HEK293 (cell line): ENCODE measurements at regions not wholly inside any gene's neighbourhood (a gene's known extent, or its start where the extent isn't known, plus 50 kb on each side); places are given as distances from the start of the nearest gene placed in this dataset.

ENCODE experiments used
- CTCF ChIA-PET: fragments of 350-600 bp; formaldehyde crosslinking; extraction: SDS; loops from one replicate; lab custom pipeline; 2021; ENCODE audit warnings: antibody characterized with exemption; lab: Yijun Ruan, JAX
- POLR2A ChIA-PET: fragments of 300-600 bp; formaldehyde crosslinking; extraction: SDS; loops from one replicate; lab custom pipeline; 2020; ENCODE audit warnings: antibody characterized with exemption, inconsistent platforms; lab: Yijun Ruan, JAX
- H3K27ac ChIP-seq: fragments of 200-500 bp; sonication (Bioruptor generic); 2 replicates; pipeline ENCODE4 v1.5.1; 2014; ENCODE audit warnings: low read depth, low read length, control low read depth, inconsistent platforms; ENCODE audit errors: extremely low read depth
- H3K36me3 ChIP-seq, 2 experiments: fragments of 200-500 bp in 1 of 2; sonication (Bioruptor generic) in 1 of 2; 1 replicate in 1 of 2; 2 replicates in 1 of 2; pipeline ENCODE4 v1.5.1; 2014 to 2017; ENCODE audit warnings: inconsistent platforms in 2 of 2, low read length in 2 of 2; ENCODE audit not compliant: control insufficient read depth in 2 of 2, insufficient read depth in 1 of 2
- H3K4me1 ChIP-seq: fragments of 200-500 bp; sonication (Bioruptor generic); 2 replicates; pipeline ENCODE4 v1.5.1; 2014; ENCODE audit warnings: mild to moderate bottlenecking, low read length, inconsistent platforms; ENCODE audit not compliant: control insufficient read depth, insufficient read depth
- H3K4me3 ChIP-seq: 2 replicates; pipeline ENCODE4 v1.5.1; 2011; ENCODE audit warnings: low read depth, mild to moderate bottlenecking, control low read depth, low read length, moderate library complexity
- H3K9me3 ChIP-seq: fragments of 200-500 bp; sonication (Bioruptor generic); 2 replicates; pipeline ENCODE4 v1.5.1; 2014; ENCODE audit warnings: low read depth, low read length, inconsistent platforms; ENCODE audit not compliant: control insufficient read depth, insufficient read depth
- HOXC10 ChIP-seq: sonication (generic); formaldehyde crosslinking; IDR thresholded peaks from 2 replicates; pipeline ENCODE4 v1.8.1; 2023; ENCODE audit warnings: mild to moderate bottlenecking, missing genetic modification reagents
- TRIM28 ChIP-seq: IDR thresholded peaks from 2 replicates; pipeline ENCODE4 v1.6.1; 2011; ENCODE audit warnings: low read length, control low read depth, borderline replicate concordance
- ZFHX2 ChIP-seq: fragments of 450-650 bp; formaldehyde crosslinking; conservative IDR thresholded peaks from 2 replicates; pipeline ENCODE4 v1.5.1; 2016; ENCODE audit warnings: missing biosample characterization, missing genetic modification characterization
- ZFP3 ChIP-seq: fragments of 450-650 bp; formaldehyde crosslinking; IDR thresholded peaks from 2 replicates; pipeline ENCODE4 v1.5.1; 2016; ENCODE audit warnings: low read depth, missing biosample characterization, missing genetic modification characterization
- ZNF138 ChIP-seq: fragments of 450-650 bp; formaldehyde crosslinking; IDR thresholded peaks from 2 replicates; pipeline ENCODE4 v1.5.1; 2016; ENCODE audit warnings: missing biosample characterization, missing genetic modification characterization, borderline replicate concordance
- ZNF16 ChIP-seq: fragments of 450-650 bp; formaldehyde crosslinking; IDR thresholded peaks from 2 replicates; pipeline ENCODE4 v1.5.1; 2016; ENCODE audit warnings: low read depth, missing biosample characterization, missing genetic modification characterization
- ZNF202 ChIP-seq: fragments of 450-650 bp; formaldehyde crosslinking; IDR thresholded peaks from 2 replicates; pipeline ENCODE4 v1.5.1; 2016; ENCODE audit warnings: missing biosample characterization, missing genetic modification characterization, borderline replicate concordance
- ZNF23 ChIP-seq: fragments of 450-650 bp; formaldehyde crosslinking; IDR thresholded peaks from 2 replicates; pipeline ENCODE4 v1.5.1; 2016; ENCODE audit warnings: missing biosample characterization, missing genetic modification characterization, borderline replicate concordance
- ZNF514 ChIP-seq: fragments of 450-650 bp; formaldehyde crosslinking; IDR thresholded peaks from 2 replicates; pipeline ENCODE4 v1.5.1; 2016; ENCODE audit warnings: missing biosample characterization, missing genetic modification characterization
- ZNF529 ChIP-seq: fragments of 450-650 bp; formaldehyde crosslinking; IDR thresholded peaks from 2 replicates; pipeline ENCODE4 v1.5.1; 2017; ENCODE audit warnings: missing genetic modification characterization, missing biosample characterization; ENCODE audit not compliant: insufficient replicate concordance
- ZNF660 ChIP-seq: fragments of 450-650 bp; IDR thresholded peaks from 2 replicates; pipeline ENCODE4 v1.5.1; 2018; ENCODE audit warnings: missing biosample characterization, mild to moderate bottlenecking, missing genetic modification characterization
- ZSCAN16 ChIP-seq: fragments of 450-650 bp; formaldehyde crosslinking; IDR thresholded peaks from 2 replicates; pipeline ENCODE4 v1.5.1; 2016; ENCODE audit warnings: missing biosample characterization, missing genetic modification characterization
- TF ChIP-seq, protein P1 (sequence below): fragments of 450-650 bp; formaldehyde crosslinking; IDR thresholded peaks from 2 replicates; pipeline ENCODE4 v1.5.0; 2017; ENCODE audit warnings: missing biosample characterization, missing genetic modification characterization, borderline replicate concordance
- TF ChIP-seq, protein P2 (sequence below): fragments of 450-650 bp; formaldehyde crosslinking; optimal IDR thresholded peaks from 2 replicates; pipeline ENCODE3; 2016; ENCODE audit warnings: missing biosample characterization, mild to moderate bottlenecking, missing genetic modification characterization
- TF ChIP-seq, protein P3 (sequence below): fragments of 450-650 bp; formaldehyde crosslinking; IDR thresholded peaks from 2 replicates; pipeline ENCODE4 v1.5.1; 2016; ENCODE audit warnings: missing biosample characterization, missing genetic modification characterization
- TF ChIP-seq, protein P4 (sequence below): fragments of 450-650 bp; formaldehyde crosslinking; IDR thresholded peaks from 2 replicates; pipeline ENCODE4 v1.5.1; 2016; ENCODE audit warnings: missing biosample characterization, missing genetic modification characterization
- TF ChIP-seq, protein P5 (sequence below): fragments of 450-650 bp; formaldehyde crosslinking; IDR thresholded peaks from 2 replicates; pipeline ENCODE4 v1.5.1; 2016; ENCODE audit warnings: missing biosample characterization, missing genetic modification characterization, borderline replicate concordance
- TF ChIP-seq, protein P6 (sequence below): fragments of 450-650 bp; formaldehyde crosslinking; IDR thresholded peaks from 2 replicates; pipeline ENCODE4 v1.5.1; 2017; ENCODE audit warnings: missing biosample characterization, mild to moderate bottlenecking, missing genetic modification characterization, moderate library complexity

DNA sequence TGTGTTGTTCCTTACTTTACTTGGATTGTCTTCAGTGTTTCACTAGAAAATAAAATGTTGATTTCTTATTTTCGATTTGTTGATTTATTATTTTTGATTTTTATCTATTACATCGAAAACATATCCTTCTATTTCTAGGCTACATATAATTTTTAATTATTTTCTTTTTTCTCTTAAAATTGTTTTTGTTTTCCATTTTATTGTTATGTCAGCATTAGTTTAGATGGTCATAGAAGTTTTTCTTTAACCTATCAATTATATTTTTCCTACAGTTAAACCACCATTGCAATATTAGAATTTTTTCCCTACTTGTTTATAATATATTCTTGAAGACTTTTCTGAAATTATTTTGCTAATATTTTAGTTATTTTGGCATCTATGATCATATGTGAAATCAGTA is 1685.1 kb downstream of the RPA4 start:
- Histone ChIP-seq H3K27ac (no peak overlapping the region), H3K4me1 (no peaks in the 10 kb centered on the region), H3K4me3 (no peak overlapping the region), H3K36me3 (no peaks in the 10 kb centered on the region), H3K9me3 (no peaks in the 10 kb centered on the region)
- CTCF ChIA-PET: no interaction called here
- no peak for TF ChIP-seq ZSCAN16 (tag by site-specific recombination)
- TF ChIP-seq ZNF660 (tag by site-specific recombination): no peak
- TF ChIP-seq, protein P1, sequence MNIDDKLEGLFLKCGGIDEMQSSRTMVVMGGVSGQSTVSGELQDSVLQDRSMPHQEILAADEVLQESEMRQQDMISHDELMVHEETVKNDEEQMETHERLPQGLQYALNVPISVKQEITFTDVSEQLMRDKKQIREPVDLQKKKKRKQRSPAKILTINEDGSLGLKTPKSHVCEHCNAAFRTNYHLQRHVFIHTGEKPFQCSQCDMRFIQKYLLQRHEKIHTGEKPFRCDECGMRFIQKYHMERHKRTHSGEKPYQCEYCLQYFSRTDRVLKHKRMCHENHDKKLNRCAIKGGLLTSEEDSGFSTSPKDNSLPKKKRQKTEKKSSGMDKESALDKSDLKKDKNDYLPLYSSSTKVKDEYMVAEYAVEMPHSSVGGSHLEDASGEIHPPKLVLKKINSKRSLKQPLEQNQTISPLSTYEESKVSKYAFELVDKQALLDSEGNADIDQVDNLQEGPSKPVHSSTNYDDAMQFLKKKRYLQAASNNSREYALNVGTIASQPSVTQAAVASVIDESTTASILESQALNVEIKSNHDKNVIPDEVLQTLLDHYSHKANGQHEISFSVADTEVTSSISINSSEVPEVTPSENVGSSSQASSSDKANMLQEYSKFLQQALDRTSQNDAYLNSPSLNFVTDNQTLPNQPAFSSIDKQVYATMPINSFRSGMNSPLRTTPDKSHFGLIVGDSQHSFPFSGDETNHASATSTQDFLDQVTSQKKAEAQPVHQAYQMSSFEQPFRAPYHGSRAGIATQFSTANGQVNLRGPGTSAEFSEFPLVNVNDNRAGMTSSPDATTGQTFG: no peak
- TF ChIP-seq ZNF138 (tag by site-specific recombination): no peak
- TF ChIP-seq, all 188 proteins: peak for 0
- POLR2A ChIA-PET: no interaction called here

DNA sequence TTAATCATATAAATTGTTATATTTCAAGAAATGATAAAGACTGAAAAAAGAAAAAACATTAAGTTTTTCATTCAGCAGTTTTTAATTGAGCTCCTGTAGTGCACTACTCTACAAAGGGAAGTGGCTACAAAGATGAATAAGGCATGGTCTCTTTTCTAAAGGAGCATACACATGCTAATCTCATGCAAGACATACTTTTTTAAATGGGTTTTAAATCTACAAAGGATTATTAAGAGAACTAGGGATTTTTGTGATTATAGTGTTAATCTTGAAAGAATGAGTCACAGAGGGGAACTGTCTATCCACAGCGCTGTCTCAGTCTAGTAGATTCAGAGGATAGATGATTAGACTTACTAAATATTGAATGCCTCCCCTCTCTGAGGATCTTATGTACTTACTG is 1722.2 kb downstream of the RPA4 start:
- no peaks in the 10 kb centered on the region for H3K4me1 ChIP-seq
- no peak overlapping the region for H3K27ac ChIP-seq
- H3K4me3 ChIP-seq: no peak overlapping the region
- CTCF ChIA-PET: no interaction called here
- H3K36me3 ChIP-seq: no peaks in the 10 kb centered on the region
- TF ChIP-seq ZFP3: no peak
- no peak for TF ChIP-seq ZNF202 (tag by site-specific recombination)
- TF ChIP-seq, protein P2, sequence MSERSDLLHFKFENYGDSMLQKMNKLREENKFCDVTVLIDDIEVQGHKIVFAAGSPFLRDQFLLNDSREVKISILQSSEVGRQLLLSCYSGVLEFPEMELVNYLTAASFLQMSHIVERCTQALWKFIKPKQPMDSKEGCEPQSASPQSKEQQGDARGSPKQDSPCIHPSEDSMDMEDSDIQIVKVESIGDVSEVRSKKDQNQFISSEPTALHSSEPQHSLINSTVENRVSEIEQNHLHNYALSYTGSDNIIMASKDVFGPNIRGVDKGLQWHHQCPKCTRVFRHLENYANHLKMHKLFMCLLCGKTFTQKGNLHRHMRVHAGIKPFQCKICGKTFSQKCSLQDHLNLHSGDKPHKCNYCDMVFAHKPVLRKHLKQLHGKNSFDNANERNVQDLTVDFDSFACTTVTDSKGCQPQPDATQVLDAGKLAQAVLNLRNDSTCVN (tag by site-specific recombination): no peak
- TF ChIP-seq ZNF23: no peak
- TF ChIP-seq, protein P3, sequence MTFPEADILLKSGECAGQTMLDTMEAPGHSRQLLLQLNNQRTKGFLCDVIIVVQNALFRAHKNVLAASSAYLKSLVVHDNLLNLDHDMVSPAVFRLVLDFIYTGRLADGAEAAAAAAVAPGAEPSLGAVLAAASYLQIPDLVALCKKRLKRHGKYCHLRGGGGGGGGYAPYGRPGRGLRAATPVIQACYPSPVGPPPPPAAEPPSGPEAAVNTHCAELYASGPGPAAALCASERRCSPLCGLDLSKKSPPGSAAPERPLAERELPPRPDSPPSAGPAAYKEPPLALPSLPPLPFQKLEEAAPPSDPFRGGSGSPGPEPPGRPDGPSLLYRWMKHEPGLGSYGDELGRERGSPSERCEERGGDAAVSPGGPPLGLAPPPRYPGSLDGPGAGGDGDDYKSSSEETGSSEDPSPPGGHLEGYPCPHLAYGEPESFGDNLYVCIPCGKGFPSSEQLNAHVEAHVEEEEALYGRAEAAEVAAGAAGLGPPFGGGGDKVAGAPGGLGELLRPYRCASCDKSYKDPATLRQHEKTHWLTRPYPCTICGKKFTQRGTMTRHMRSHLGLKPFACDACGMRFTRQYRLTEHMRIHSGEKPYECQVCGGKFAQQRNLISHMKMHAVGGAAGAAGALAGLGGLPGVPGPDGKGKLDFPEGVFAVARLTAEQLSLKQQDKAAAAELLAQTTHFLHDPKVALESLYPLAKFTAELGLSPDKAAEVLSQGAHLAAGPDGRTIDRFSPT (tag by site-specific recombination): no peak
- TF ChIP-seq ZNF16: no peak
- TF ChIP-seq ZNF529: no peak
- no peak for TF ChIP-seq ZNF514 (tag by site-specific recombination)
- TF ChIP-seq, protein P4, sequence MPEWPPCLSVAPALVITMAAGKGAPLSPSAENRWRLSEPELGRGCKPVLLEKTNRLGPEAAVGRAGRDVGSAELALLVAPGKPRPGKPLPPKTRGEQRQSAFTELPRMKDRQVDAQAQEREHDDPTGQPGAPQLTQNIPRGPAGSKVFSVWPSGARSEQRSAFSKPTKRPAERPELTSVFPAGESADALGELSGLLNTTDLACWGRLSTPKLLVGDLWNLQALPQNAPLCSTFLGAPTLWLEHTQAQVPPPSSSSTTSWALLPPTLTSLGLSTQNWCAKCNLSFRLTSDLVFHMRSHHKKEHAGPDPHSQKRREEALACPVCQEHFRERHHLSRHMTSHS (tag by site-specific recombination): no peak
- H3K9me3 ChIP-seq: no peaks in the 10 kb centered on the region
- POLR2A ChIA-PET: no interaction called here

DNA sequence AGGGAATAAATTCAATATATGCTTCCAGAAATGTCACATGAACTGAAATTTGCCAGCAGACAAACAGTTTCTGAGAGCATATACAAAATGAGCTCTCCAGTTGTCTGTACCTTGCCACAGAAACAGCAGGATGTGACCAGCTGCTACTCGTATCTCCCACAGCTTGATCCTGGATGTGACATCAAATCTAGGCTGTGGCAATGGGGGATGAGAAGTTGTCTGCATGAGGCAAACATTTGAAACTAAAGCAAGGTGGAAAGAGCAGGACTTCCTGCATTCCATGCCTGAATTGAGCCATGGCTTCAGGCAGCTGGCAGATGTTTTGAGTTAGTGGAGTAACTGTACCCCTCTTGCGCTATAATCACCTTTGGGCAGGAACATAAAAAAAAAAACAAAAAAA is 1724.0 kb downstream of the RPA4 start:
- no peak overlapping the region for H3K4me3 ChIP-seq
- no peaks in the 10 kb centered on the region for H3K36me3 ChIP-seq
- ChIA-PET POLR2A (no interaction called here), CTCF (no interaction called here)
- H3K4me1 ChIP-seq: no peaks in the 10 kb centered on the region
- H3K27ac ChIP-seq: no peak overlapping the region
- no peaks in the 10 kb centered on the region for H3K9me3 ChIP-seq
- TF ChIP-seq, protein P5, sequence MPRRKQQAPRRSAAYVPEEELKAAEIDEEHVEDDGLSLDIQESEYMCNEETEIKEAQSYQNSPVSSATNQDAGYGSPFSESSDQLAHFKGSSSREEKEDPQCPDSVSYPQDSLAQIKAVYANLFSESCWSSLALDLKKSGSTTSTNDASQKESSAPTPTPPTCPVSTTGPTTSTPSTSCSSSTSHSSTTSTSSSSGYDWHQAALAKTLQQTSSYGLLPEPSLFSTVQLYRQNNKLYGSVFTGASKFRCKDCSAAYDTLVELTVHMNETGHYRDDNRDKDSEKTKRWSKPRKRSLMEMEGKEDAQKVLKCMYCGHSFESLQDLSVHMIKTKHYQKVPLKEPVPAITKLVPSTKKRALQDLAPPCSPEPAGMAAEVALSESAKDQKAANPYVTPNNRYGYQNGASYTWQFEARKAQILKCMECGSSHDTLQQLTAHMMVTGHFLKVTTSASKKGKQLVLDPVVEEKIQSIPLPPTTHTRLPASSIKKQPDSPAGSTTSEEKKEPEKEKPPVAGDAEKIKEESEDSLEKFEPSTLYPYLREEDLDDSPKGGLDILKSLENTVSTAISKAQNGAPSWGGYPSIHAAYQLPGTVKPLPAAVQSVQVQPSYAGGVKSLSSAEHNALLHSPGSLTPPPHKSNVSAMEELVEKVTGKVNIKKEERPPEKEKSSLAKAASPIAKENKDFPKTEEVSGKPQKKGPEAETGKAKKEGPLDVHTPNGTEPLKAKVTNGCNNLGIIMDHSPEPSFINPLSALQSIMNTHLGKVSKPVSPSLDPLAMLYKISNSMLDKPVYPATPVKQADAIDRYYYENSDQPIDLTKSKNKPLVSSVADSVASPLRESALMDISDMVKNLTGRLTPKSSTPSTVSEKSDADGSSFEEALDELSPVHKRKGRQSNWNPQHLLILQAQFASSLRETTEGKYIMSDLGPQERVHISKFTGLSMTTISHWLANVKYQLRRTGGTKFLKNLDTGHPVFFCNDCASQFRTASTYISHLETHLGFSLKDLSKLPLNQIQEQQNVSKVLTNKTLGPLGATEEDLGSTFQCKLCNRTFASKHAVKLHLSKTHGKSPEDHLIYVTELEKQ (tag by site-specific recombination): no peak
- TF ChIP-seq HOXC10 (CRISPR knock-in tag): no peak
- no peak for TF ChIP-seq ZFHX2 (tag by site-specific recombination)
- no peak for TF ChIP-seq TRIM28
- TF ChIP-seq, protein P6, sequence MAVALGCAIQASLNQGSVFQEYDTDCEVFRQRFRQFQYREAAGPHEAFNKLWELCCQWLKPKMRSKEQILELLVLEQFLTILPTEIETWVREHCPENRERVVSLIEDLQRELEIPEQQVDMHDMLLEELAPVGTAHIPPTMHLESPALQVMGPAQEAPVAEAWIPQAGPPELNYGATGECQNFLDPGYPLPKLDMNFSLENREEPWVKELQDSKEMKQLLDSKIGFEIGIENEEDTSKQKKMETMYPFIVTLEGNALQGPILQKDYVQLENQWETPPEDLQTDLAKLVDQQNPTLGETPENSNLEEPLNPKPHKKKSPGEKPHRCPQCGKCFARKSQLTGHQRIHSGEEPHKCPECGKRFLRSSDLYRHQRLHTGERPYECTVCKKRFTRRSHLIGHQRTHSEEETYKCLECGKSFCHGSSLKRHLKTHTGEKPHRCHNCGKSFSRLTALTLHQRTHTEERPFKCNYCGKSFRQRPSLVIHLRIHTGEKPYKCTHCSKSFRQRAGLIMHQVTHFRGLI (tag by site-specific recombination): no peak
